IPS-20b (cell line): ENCODE measurements at regions not wholly inside any gene's neighbourhood (a gene's known extent, or its start where the extent isn't known, plus 50 kb on each side); places are given as distances from the start of the nearest gene placed in this dataset.

ENCODE experiments used
- H3K27ac ChIP-seq: one replicate; pipeline ENCODE4 v1.5.1; 2013; ENCODE audit warnings: low read length
- H3K27me3 ChIP-seq: 2 replicates; pipeline ENCODE4 v1.6.1; 2013; ENCODE audit warnings: mild to moderate bottlenecking, low read length, inconsistent platforms; ENCODE audit not compliant: insufficient read depth
- H3K36me3 ChIP-seq: 2 replicates; pipeline ENCODE4 v1.6.1; 2013; ENCODE audit warnings: low read depth, mild to moderate bottlenecking, inconsistent platforms, low read length, moderate library complexity; ENCODE audit not compliant: insufficient read depth
- H3K4me1 ChIP-seq: 2 replicates; pipeline ENCODE4 v1.6.1; 2013; ENCODE audit warnings: mild to moderate bottlenecking, control low read depth, inconsistent platforms, low read length, moderate library complexity; ENCODE audit not compliant: insufficient read depth
- H3K4me3 ChIP-seq: 2 replicates; pipeline ENCODE4 v1.5.1; 2013; ENCODE audit warnings: mild to moderate bottlenecking, low read length, inconsistent platforms
- H3K9ac ChIP-seq: 2 replicates; pipeline ENCODE4 v1.6.1; 2013; ENCODE audit warnings: low read depth, mild to moderate bottlenecking, inconsistent platforms, low read length, moderate library complexity
- H3K9me3 ChIP-seq: 2 replicates; pipeline ENCODE4 v1.6.1; 2013; ENCODE audit warnings: mild to moderate bottlenecking, low read depth, low read length, inconsistent platforms; ENCODE audit not compliant: insufficient read depth

- no peaks in the 10 kb centered on the region for H3K4me1 ChIP-seq
- H3K36me3 ChIP-seq: no peaks in the 10 kb centered on the region
- no peaks in the 10 kb centered on the region for H3K9me3 ChIP-seq
- H3K9ac ChIP-seq: no peak overlapping the region
- no peak overlapping the region for H3K4me3 ChIP-seq
- no peaks in the 10 kb centered on the region for H3K27me3 ChIP-seq
- H3K27ac ChIP-seq: no peak overlapping the region
These were observed 594.6 kb upstream of the FAM174A start for GRCh38 chr5:99940540-99940939.

- H3K9me3 ChIP-seq: no peaks in the 10 kb centered on the region
- H3K9ac ChIP-seq: no peak overlapping the region
- no peaks in the 10 kb centered on the region for H3K36me3 ChIP-seq
- no peak overlapping the region for H3K4me3 ChIP-seq
- no peaks in the 10 kb centered on the region for H3K27me3 ChIP-seq
- no peak overlapping the region for H3K27ac ChIP-seq
- H3K4me1 ChIP-seq: no peaks in the 10 kb centered on the region
These were observed 598.3 kb upstream of the FAM174A start for GRCh38 chr5:99936911-99937310.

GRCh38 chr5:99929806-99930135 lies 605.4 kb upstream of the FAM174A start:
- Histone ChIP-seq H3K9ac (no peak overlapping the region), H3K36me3 (no peaks in the 10 kb centered on the region), H3K4me3 (no peak overlapping the region), H3K9me3 (peaks cover 5% of the 10 kb centered on the region; the same call in 1 of the 2 replicates), H3K27ac (no peak overlapping the region), H3K4me1 (no peaks in the 10 kb centered on the region), H3K27me3 (no peaks in the 10 kb centered on the region)

DNA sequence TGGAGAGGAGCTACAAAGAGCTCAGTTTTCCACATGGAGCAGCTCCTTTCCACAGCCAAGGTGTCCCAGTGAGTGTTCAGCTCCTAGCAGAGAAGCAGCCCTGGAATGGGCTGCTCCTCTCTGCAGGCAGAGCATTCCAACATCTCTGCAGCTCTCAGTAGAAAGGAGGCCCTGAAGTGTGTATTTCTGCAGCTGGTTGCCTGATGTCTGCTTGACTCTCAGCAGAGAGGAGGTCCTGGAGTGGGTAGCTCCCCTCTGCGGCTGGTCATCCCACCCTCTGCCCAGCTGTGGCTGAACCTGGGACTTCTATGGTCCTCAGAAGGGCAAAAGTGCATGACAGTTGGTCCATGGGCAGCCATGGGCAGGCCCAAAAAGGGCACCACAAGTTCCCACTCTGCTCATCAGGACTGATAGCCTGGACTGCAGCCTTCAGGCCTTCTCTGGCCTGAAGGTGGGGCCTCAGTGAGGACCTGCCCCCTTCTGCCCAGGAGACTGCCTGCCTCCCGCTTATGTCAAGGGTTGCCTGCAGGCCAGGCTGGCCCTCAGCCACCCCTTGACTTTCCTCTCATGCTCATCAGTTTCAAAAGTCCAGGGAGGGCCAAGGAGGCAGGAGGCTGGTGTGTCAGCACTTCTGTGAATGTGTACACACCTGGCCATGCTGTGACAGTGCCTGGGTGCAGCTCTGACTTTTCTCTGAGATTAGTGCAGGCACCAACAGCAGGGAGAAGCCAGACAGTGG lies 605.9 kb upstream of the FAM174A start:
- no peak overlapping the region for H3K9ac ChIP-seq
- no peaks in the 10 kb centered on the region for H3K4me1 ChIP-seq
- no peak overlapping the region for H3K4me3 ChIP-seq
- H3K27ac ChIP-seq: no peak overlapping the region
- H3K27me3 ChIP-seq: no peaks in the 10 kb centered on the region
- peaks cover 5% of the 10 kb centered on the region; the same call in 1 of the 2 replicates for H3K9me3 ChIP-seq
- no peaks in the 10 kb centered on the region for H3K36me3 ChIP-seq

DNA sequence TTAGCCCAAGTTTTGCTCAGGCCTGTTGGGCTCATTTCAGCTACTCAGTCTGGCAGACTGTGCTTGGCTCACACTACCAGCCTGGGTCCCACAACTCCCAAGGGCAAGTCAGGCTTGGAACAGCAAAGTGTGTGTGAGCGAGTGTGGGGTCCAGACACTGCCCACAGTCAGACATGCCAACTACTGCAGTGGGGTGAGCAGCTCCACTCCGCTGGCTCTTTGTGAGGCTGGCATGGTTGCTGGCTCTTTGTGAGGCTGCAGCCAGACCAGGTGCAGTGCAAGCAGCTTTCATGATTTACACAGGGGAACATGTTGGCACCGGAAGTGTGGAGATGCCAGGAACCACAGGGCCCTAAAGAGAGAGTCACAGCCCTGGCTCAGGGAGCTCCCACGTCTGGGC lies 606.7 kb upstream of the FAM174A start:
- H3K9ac ChIP-seq: no peak overlapping the region
- no peaks in the 10 kb centered on the region for H3K4me1 ChIP-seq
- no peak overlapping the region for H3K27ac ChIP-seq
- H3K9me3 ChIP-seq: peaks cover 5% of the 10 kb centered on the region; the same call in 1 of the 2 replicates
- no peaks in the 10 kb centered on the region for H3K36me3 ChIP-seq
- no peaks in the 10 kb centered on the region for H3K27me3 ChIP-seq
- H3K4me3 ChIP-seq: no peak overlapping the region

- H3K4me1 ChIP-seq: no peaks in the 10 kb centered on the region
- H3K27ac ChIP-seq: no peak overlapping the region
- no peaks in the 10 kb centered on the region for H3K27me3 ChIP-seq
- no peak overlapping the region for H3K9ac ChIP-seq
- H3K4me3 ChIP-seq: no peak overlapping the region
- no peaks in the 10 kb centered on the region for H3K36me3 ChIP-seq
- H3K9me3 ChIP-seq: peaks cover 5% of the 10 kb centered on the region; the same call in 1 of the 2 replicates
These were observed 608.7 kb upstream of the FAM174A start for GRCh38 chr5:99926463-99926862.

DNA sequence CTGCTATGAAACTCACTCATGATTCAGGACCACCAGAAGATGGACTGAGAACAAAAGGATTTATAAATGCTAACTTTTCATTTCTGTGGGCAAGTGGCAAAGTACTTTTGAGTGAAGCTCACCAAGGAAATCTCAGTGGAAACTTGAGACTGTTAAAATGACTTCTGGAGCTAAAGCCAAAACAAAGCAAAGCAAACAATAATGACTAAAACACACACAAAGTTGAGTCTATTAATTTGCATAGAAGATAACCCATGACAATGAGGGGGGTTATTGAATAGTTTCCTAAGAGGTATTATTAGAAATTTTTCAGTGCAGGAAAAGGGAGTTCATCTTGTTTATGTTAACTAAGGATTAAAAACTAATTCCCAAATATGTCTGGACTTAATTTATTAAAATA lies 612.8 kb upstream of the FAM174A start:
- H3K9ac ChIP-seq: no peak overlapping the region
- no peaks in the 10 kb centered on the region for H3K27me3 ChIP-seq
- H3K27ac ChIP-seq: no peak overlapping the region
- H3K4me1 ChIP-seq: no peaks in the 10 kb centered on the region
- H3K4me3 ChIP-seq: no peak overlapping the region
- H3K36me3 ChIP-seq: no peaks in the 10 kb centered on the region
- H3K9me3 ChIP-seq: no peaks in the 10 kb centered on the region

DNA sequence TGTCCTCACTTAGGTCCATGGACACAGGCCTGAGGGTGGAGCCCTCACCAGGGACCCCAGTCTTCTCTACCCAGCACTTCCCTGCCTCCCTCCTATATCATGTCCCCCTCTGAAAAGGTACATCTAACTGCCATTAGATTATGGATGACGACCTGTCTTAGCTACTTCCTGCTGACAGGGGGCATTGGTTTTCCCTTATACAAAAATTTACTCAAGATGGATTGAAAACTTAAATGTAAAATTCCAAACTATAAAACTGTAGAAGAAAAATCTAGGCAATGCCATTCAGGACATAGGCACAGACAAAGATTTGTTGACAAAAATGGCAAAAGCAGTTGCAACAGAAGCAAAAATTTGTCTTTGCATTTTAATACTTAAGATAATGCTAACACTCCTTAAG lies 623.2 kb upstream of the FAM174A start:
- no peaks in the 10 kb centered on the region for H3K36me3 ChIP-seq
- H3K9ac ChIP-seq: no peak overlapping the region

GRCh38 chr5:99906776-99907175 lies 628.4 kb upstream of the FAM174A start:
- Histone ChIP-seq H3K4me3 (no peak overlapping the region), H3K9ac (no peak overlapping the region), H3K4me1 (no peaks in the 10 kb centered on the region), H3K27me3 (no peaks in the 10 kb centered on the region), H3K36me3 (no peaks in the 10 kb centered on the region), H3K9me3 (no peaks in the 10 kb centered on the region), H3K27ac (no peak overlapping the region)

More for the DNA sequence above, 623.2 kb upstream of the FAM174A start:
- Histone ChIP-seq H3K4me3 (no peak overlapping the region), H3K27me3 (no peaks in the 10 kb centered on the region), H3K4me1 (no peaks in the 10 kb centered on the region; the same call in 1 of the 2 replicates), H3K9me3 (no peaks in the 10 kb centered on the region), H3K27ac (no peak overlapping the region)

- Histone ChIP-seq H3K9me3 (no peaks in the 10 kb centered on the region), H3K4me1 (no peaks in the 10 kb centered on the region), H3K9ac (no peak overlapping the region), H3K27ac (no peak overlapping the region), H3K36me3 (no peaks in the 10 kb centered on the region), H3K4me3 (no peak overlapping the region), H3K27me3 (no peaks in the 10 kb centered on the region)
These were observed 633.2 kb upstream of the FAM174A start for GRCh38 chr5:99901972-99902371.

GRCh38 chr5:99900302-99900852 lies 634.8 kb upstream of the FAM174A start:
- Histone ChIP-seq H3K4me3 (no peak overlapping the region), H3K27ac (no peak overlapping the region), H3K27me3 (no peaks in the 10 kb centered on the region)

GRCh38 chr5:99879791-99880511 lies 655.2 kb upstream of the FAM174A start:
- Histone ChIP-seq H3K4me3 (no peak overlapping the region), H3K27ac (no peak overlapping the region), H3K27me3 (no peaks in the 10 kb centered on the region), H3K4me1 (no peaks in the 10 kb centered on the region), H3K9ac (no peak overlapping the region), H3K36me3 (no peaks in the 10 kb centered on the region), H3K9me3 (no peaks in the 10 kb centered on the region)

More at GRCh38 chr5:99900302-99900852, 634.8 kb upstream of the FAM174A start:
- Histone ChIP-seq H3K9ac (no peak overlapping the region), H3K9me3 (no peaks in the 10 kb centered on the region), H3K4me1 (no peaks in the 10 kb centered on the region), H3K36me3 (no peaks in the 10 kb centered on the region)
